PC-3 (cell line): ENCODE measurements at regions not wholly inside any gene's neighbourhood (a gene's known extent, or its start where the extent isn't known, plus 50 kb on each side); places are given as distances from the start of the nearest gene placed in this dataset.

Source experiments
- ATAC-seq: fragments of 200-7000 bp; cut with Tn5 transposase; 2 replicates; pipeline ENCODE4 v1.9.1; 2020; ENCODE audit warnings: mild to moderate bottlenecking, moderate library complexity
- BruUV-seq: library from RNA; stranded (reverse); fragments of 400-500 nt; replicated peaks from 2 replicates; lab custom pipeline; 2021; lab: Mats Ljungman, UMichigan
- CTCF ChIA-PET: fragments of 300-600 bp; sonication (Branson Sonifier 250); formaldehyde crosslinking; loops from one replicate; lab custom pipeline; 2022; ENCODE audit warnings: antibody characterized with exemption; lab: Charles Lee
- POLR2A ChIA-PET: fragments of 300-600 bp; sonication (Branson Sonifier 250); formaldehyde crosslinking; loops from one replicate; lab custom pipeline; 2022; ENCODE audit warnings: antibody characterized with exemption; ENCODE audit not compliant: unreplicated experiment; lab: Charles Lee
- DNase-seq: peaks from one replicate; pipeline ENCODE4 v3.0.0-alpha.2; 2015
- H2AFZ ChIP-seq: fragments of 300-600 bp; sonication (generic); 2 replicates; pipeline ENCODE4 v1.6.0; 2016; ENCODE audit warnings: antibody characterized with exemption, low read length
- H3F3A ChIP-seq: fragments of 300-600 bp; sonication (generic); one replicate; pipeline ENCODE4 v1.6.0; 2017; ENCODE audit warnings: antibody characterized with exemption, low read length, control low read depth, mild to moderate bottlenecking; ENCODE audit not compliant: unreplicated experiment
- H3K27ac ChIP-seq: fragments of 300-600 bp; sonication (generic); 2 replicates; pipeline ENCODE4 v1.5.1; 2016; ENCODE audit warnings: mild to moderate bottlenecking, low read length
- H3K27me3 ChIP-seq: fragments of 300-600 bp; sonication (generic); 2 replicates; pipeline ENCODE4 v1.6.1; 2016; ENCODE audit warnings: low read length, mixed read lengths
- H3K36me3 ChIP-seq: fragments of 300-600 bp; sonication (generic); 2 replicates; pipeline ENCODE4 v1.6.1; 2016; ENCODE audit warnings: low read depth, mixed run types, low read length, mixed read lengths
- H3K4me1 ChIP-seq: fragments of 300-600 bp; sonication (generic); 2 replicates; pipeline ENCODE4 v1.5.1; 2016; ENCODE audit warnings: low read length; ENCODE audit not compliant: insufficient read depth
- H3K4me2 ChIP-seq: fragments of 300-600 bp; sonication (generic); 2 replicates; pipeline ENCODE4 v1.6.0; 2016; ENCODE audit warnings: low read length
- H3K4me3 ChIP-seq: fragments of 300-600 bp; sonication (generic); 2 replicates; pipeline ENCODE4 v1.5.1; 2016; ENCODE audit warnings: mild to moderate bottlenecking, low read length, mixed read lengths
- H3K79me2 ChIP-seq: fragments of 300-600 bp; sonication (generic); 2 replicates; pipeline ENCODE4 v1.6.1; 2017; ENCODE audit warnings: low read length, mixed read lengths
- H3K9ac ChIP-seq: fragments of 300-600 bp; sonication (generic); 2 replicates; pipeline ENCODE4 v1.6.0; 2016; ENCODE audit warnings: mild to moderate bottlenecking, low read length
- H3K9me2 ChIP-seq: fragments of 300-600 bp; sonication (generic); replicated peaks from 2 replicates; pipeline ENCODE4 v1.6.1; 2016; ENCODE audit warnings: mixed run types, low read length, mixed read lengths
- H3K9me3 ChIP-seq: fragments of 300-600 bp; sonication (generic); 2 replicates; pipeline ENCODE4 v1.6.1; 2016; ENCODE audit warnings: low read length, mixed read lengths
- H4K20me1 ChIP-seq: fragments of 300-600 bp; sonication (generic); 2 replicates; pipeline ENCODE4 v1.6.1; 2016; ENCODE audit warnings: low read length, mixed read lengths
- CTCF ChIP-seq: fragments of 300-600 bp; sonication (generic); conservative IDR thresholded peaks from 2 replicates; pipeline ENCODE4 v1.5.1; 2017; ENCODE audit warnings: antibody characterized with exemption, low read depth, mild to moderate bottlenecking, low read length
- EZH2 ChIP-seq: fragments of 300-600 bp; sonication (generic); IDR thresholded peaks from one replicate; pipeline ENCODE4 v1.6.1; 2017; ENCODE audit warnings: antibody characterized with exemption, mild to moderate bottlenecking, low read length; ENCODE audit not compliant: unreplicated experiment
- EZH2phosphoT487 ChIP-seq: fragments of 300-600 bp; sonication (generic); IDR thresholded peaks from 2 replicates; pipeline ENCODE4 v1.6.1; 2018; ENCODE audit warnings: mild to moderate bottlenecking, antibody characterized with exemption, low read length, borderline replicate concordance
- intact Hi-C: fragments of 100-400 bp; cut with micrococcal nuclease; formaldehyde crosslinking; loops from 2 replicates; pipeline ENCODE4 v1.9.0; 2023

GRCh38 chr13:99875391-99875790 is 96.2 kb downstream of the ZIC5 start:
- no peak for DNase-seq
- no peaks in the 10 kb centered on the region for H3K9me2 ChIP-seq
- ATAC-seq, result no peak
- H3K36me3 ChIP-seq, result no peaks in the 10 kb centered on the region
- H3K4me3 ChIP-seq, result no peak overlapping the region
- no peaks in the 10 kb centered on the region for H3F3A ChIP-seq
- intact Hi-C loops, result no loop called here
- no peak overlapping the region for H3K27ac ChIP-seq
- no peaks in the 10 kb centered on the region for H4K20me1 ChIP-seq
- TF ChIP-seq CTCF (no peak), EZH2 (no peak), EZH2phosphoT487 (no peak)
- CTCF ChIA-PET, result no interaction called here
- no TSS peak for BruUV-seq
- H2AFZ ChIP-seq, result no peak overlapping the region
- no peaks in the 10 kb centered on the region for H3K9me3 ChIP-seq
- no peaks in the 10 kb centered on the region for H3K79me2 ChIP-seq
- H3K4me1 ChIP-seq, result no peaks in the 10 kb centered on the region
- POLR2A ChIA-PET, result no interaction called here
- H3K4me2 ChIP-seq, result no peak overlapping the region
- H3K9ac ChIP-seq, result no peak overlapping the region
- peaks cover 66% of the 10 kb centered on the region for H3K27me3 ChIP-seq

- no peaks in the 10 kb centered on the region for H3K4me1 ChIP-seq
- H3K9ac ChIP-seq, result no peak overlapping the region
- H3K4me3 ChIP-seq, result no peak overlapping the region
- no peaks in the 10 kb centered on the region for H3K79me2 ChIP-seq
- no peak for TF ChIP-seq EZH2
- intact Hi-C loops, result no loop called here
- no peaks in the 10 kb centered on the region for H4K20me1 ChIP-seq
- H3F3A ChIP-seq, result no peaks in the 10 kb centered on the region
- H3K4me2 ChIP-seq, result no peak overlapping the region
- no peaks in the 10 kb centered on the region for H3K9me2 ChIP-seq
- ATAC-seq (no peak), DNase-seq (no peak)
- H3K27me3 ChIP-seq, result peaks cover 66% of the 10 kb centered on the region
- H3K36me3 ChIP-seq, result no peaks in the 10 kb centered on the region
- H3K9me3 ChIP-seq, result no peaks in the 10 kb centered on the region
- no TSS peak for BruUV-seq
- ChIA-PET POLR2A (no interaction called here), CTCF (no interaction called here)
- H2AFZ ChIP-seq, result no peak overlapping the region
- H3K27ac ChIP-seq, result no peak overlapping the region
Observed at GRCh38 chr13:99873832-99874430, 97.6 kb downstream of the ZIC5 start.

- no TSS peak for BruUV-seq
- CTCF ChIA-PET, result no interaction called here
- Histone ChIP-seq H4K20me1 (no peaks in the 10 kb centered on the region), H2AFZ (no peak overlapping the region), H3K79me2 (no peaks in the 10 kb centered on the region), H3K9me2 (no peaks in the 10 kb centered on the region), H3K9ac (no peak overlapping the region), H3K9me3 (no peaks in the 10 kb centered on the region), H3F3A (no peaks in the 10 kb centered on the region), H3K4me3 (no peak overlapping the region), H3K36me3 (no peaks in the 10 kb centered on the region), H3K27ac (no peak overlapping the region), H3K4me2 (no peak overlapping the region), H3K27me3 (peaks cover 61% of the 10 kb centered on the region), H3K4me1 (no peaks in the 10 kb centered on the region)
- ATAC-seq, result no peak
- POLR2A ChIA-PET, result no interaction called here
- TF ChIP-seq EZH2, result no peak
- TF ChIP-seq CTCF, result no peak
- no peak for TF ChIP-seq EZH2phosphoT487
- no peak for DNase-seq
- intact Hi-C loops, result no loop called here
Observed at GRCh38 chr13:99873141-99873540, 98.4 kb downstream of the ZIC5 start.
